UCSD-AML1 (cell line): ENCODE measurements at regions not wholly inside any gene's neighbourhood (a gene's known extent, or its start where the extent isn't known, plus 50 kb on each side); places are given as distances from the start of the nearest gene placed in this dataset.
"Not testable (repeated sequence)": the region's sequence is repeated elsewhere in the genome, so short reads cannot be mapped to it uniquely, and the experiment has no call there.

Source experiments
- DNase-seq: peaks from one replicate; lab custom pipeline; 2025; ENCODE audit not compliant: unreplicated experiment; lab: John Stamatoyannopoulos, UW

DNA sequence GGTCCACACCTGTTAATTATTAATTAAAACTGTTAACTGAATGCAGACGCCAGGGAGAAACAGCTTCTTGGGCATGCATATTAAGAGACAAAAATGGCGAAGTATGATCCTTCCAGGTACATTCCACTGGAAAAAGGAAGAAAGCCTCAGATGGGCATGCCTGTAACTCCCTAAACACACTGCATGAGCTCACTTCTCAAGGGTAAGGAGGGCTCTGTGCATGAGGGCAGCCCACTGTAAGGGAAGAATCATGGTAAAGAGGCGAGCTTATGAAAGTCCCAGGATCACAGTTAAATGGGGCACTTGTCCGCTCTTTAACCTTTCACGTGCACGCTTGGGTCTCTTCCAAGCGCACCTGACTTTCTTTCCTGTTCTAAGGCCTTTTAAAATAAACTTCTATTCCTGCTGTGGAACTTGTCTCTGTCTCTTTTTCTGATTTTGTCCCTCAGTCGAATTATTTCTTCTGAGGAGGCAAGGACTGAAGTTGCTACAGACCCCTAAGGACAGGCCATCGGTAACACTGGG is 321.7 kb downstream of the PPP1R2C start:
- no peak for DNase-seq

- DNase-seq, result no peak
These were observed 327.7 kb downstream of the PPP1R2C start for GRCh38 chrX:42450228-42450627.

DNA sequence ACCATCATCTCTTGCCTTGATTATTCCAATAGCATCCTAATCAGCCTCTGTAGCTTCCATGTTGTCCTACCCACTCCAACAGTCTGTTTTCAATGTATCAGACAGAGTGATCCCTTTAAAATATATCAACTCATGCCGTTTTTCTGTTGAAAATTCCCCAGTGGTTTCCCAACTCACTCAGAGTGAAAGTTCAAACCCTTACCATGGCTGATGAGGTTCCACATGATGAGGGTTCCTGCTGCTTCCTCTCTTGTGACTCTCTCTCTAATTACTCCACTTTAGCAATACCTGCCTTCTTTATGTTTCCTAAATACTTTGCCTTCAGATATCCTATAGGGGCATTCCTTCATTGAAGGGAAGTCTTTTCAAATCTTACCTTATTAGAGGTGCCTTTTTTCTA is 334.7 kb downstream of the PPP1R2C start:
- DNase-seq, result no peak

DNA sequence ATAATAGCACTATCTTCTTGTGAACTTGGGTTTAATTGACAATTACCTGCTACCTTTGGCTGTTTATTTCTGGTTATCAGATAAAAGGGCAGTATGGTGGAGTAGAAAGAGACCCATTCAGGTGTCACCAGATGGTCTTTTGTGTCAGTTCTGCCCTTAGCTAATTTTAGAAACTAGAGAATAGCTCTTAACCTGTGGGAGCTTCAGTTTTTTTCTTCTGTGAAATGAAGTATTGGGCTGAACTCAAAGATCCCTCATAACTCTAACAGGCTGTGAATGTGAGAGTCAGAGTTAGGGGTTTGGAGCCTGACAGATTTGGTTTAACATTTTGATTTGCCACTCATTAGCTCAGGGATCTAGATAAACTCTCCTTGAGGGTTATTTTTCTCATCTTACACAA is 335.2 kb downstream of the PPP1R2C start:
- no peak for DNase-seq

DNA sequence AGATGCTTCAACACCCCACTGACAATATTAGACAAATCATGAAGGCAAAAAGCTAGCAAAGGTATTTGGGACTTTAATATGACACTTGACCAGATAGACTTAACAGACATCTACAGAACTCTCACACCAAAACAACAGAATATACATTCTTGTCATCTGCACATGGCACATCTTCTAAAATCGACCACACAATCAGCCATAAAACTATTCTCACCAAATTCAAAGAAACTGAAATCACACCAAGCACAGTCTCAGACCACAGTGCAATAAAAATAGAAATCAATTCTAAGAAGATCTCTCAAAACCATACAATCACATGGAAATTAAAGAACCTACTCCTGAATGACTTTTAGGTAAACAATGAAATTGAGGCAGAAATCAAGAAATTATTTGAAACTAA is 340.8 kb downstream of the PPP1R2C start:
- no peak for DNase-seq

DNA sequence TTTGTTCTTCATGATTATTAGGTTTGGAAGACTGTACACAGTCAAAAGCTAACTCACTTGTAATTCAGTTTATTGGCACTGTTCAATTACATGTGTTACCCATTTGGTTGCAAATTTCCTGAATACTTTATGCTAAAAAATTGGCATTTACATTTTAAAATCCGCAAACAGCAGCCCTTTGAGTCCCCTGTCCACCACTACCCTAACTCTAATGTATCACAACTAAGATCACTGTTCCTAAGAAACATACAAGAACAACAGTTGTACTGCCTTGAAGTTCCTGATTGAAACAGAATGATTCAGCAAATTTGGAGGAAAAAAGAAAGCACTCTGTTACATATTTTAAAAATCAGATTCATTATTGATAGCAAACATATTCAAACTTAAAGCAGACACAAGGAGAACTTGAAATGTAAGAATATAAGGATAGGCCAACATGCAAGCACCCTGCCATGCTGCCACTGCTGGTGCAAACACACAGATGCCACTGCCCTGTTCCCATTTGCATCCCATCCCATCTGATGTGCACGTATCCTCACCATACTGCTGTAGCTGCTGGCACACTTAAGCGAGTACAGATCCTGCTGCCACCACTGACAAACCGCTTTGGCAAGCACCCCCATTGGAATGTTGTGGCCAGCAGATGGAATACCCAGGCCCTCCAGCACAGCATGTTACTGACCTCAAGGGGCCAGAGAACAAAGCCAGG is 343.4 kb downstream of the PPP1R2C start:
- DNase-seq, result no peak

GRCh38 chrX:42432552-42432951 is 345.4 kb downstream of the PPP1R2C start:
- no peak for DNase-seq

- no peak for DNase-seq
These were observed 355.0 kb downstream of the PPP1R2C start for GRCh38 chrX:42422961-42423360.

DNA sequence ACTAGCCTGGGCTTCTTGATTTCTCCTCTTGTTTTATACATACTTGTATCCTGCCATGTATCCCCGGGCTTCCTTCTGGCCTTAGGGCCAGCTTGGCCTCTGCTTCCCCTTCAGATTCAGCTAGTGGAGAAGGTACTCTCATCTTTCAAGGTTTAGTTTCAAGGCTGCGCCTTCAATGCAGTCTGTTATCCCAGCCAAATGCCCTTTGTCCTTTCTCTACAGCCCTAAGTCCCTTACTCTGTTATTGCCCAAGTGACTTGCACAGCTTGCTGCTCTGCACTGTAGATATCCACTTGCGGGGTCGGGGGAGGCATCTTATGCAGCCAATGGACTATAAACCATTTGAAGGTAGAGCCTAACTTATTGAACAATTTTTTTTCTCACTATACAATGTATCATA is 357.5 kb downstream of the PPP1R2C start:
- no peak for DNase-seq

DNA sequence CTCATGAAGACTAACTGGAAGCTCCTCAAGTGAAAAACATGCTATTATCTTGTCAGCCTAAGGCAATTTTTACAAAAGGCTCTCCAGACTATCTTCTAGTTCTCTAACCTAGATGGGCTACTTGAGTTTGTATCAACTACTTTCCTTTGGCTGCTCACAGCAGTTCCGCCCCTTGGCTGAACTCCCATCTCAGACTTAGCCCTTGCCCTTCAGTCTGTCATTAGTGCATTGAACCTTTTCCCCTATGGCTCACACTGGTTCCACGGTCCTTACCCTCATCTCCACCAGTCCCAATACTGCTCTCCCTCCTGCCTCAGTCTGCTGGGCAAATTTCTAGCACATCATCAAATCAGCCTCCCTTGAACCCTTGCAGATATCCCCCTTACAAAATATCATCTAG is 362.3 kb downstream of the PPP1R2C start:
- DNase-seq, result no peak

DNA sequence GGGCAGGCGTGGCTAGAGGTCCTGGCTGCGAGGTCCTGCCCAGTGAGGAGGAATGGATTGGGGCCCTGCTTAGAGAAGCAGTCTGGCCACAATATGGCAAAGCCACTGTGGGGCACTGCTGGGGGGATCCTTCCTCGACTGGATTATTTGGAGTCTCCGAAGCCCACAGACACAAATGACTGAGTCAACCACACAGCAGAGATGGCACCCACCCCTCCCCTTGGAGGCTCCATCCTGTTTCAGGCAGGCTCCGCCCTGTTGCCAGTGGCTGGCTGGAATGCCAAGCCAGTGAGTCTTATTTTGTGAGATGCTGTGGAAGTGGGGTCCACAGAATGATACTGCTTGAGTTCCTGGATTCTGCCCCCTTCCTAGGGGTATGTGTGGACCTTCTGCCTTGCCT is 363.9 kb downstream of the PPP1R2C start:
- DNase-seq, result no peak

- DNase-seq, result no peak
These were observed 378.3 kb downstream of the PPP1R2C start for GRCh38 chrX:42399632-42400024.

DNA sequence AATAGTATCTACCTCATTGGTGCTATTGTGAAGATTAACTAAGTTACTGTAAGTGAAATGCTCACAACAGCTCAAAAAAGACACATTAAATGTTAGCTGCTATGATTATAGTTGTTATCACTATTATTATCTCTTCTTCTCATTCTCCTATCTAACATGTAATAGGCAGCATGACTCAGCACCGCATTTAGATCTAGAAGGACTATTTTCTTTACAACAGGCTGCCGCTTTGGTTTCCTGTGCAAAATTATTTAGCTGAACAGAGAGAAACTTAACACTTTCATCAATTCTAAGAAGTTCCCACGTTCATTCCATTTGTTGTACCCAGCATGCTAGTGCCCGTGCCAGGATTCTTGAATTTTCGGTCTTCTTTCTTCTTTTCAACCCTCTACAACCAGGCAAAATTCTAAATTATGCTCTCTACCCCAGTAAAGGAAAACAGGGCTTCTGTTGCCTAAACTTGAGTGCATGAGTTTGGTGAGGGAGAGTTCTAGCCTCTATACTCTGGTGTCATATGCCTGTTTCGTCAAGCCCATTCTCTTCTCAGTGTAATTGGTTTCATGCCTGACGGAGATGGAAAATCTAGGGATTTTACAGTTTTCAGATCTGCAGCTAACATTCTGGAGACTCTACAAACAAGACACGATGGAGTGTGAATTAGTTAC is 378.9 kb downstream of the PPP1R2C start:
- DNase-seq, result no peak

DNA sequence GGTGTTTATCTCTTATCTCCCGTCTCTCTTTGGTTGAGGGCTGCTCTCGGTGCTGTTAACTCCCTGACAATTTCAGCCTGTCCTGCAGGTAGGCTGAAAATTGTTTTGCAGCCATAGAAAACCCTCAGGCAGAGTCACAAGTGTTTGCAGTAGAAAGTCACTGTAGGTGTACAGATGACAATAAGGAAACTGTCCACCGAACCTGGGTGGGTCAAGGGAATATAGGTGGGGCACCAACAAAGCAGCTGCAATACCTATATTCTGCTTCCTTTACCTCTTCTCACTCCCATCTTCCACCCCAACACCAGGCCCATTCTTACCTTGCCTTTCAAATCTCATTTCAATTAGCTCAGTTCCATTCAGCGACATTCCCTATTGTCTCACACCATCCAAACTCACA is 381.8 kb downstream of the PPP1R2C start:
- no peak for DNase-seq

- no peak for DNase-seq
These were observed 385.1 kb downstream of the PPP1R2C start for GRCh38 chrX:42392846-42393245.

DNA sequence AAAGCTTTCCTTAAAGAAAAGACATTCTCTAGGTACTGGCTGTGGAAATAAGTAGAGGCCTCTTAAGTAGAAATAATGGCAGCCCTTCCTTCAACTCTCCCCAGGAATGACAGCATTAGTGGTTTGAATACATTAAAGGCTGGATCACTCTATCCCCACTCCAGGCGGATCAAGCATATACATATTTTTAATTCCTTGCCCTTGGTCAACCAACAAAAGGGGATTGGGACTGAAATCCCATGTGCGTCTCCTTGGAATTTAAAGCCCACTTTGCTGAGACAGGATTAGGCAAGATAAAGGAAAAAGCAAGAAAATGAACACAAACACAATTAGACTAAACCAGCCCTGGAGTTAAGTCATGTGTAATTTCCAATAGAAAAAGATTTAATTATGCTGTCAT is 391.3 kb downstream of the PPP1R2C start:
- no peak for DNase-seq

DNA sequence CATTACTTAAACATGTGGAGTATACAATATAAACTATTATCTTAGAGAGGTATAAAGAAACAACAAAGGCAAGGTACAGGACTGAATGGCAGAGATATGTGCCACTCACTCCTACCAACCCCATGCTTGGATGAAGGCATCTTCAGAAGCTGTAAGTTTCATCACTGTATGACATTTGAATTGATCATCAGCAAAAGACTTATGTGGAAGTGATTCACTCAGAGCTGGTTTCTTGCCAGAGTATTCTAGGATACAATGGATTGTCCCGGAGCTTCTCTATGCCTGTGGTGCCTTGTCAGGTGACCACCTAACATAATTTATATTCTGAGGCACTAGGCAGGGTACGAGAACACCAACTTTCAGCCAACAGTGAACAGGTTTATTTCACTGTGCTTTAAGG is 392.2 kb downstream of the PPP1R2C start:
- no peak for DNase-seq

DNA sequence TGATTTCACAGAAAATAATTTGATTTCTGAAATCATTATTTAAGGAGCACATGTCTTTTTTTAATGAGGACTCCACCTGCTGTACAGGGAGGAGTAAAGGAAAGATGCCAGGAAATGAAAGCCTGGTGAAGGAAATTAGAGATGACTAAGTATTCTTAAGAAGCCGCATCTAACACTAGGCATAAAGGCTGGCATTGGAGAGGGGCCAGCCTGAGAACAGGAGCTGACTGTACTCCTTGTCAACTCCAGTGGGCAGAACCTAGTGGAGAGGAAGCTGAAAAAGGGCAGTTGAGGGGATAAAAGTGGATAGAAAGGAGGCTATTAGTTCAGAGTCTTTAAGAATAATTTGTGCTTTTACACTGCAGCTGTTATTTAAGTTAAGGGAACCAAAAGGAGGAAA is 393.0 kb downstream of the PPP1R2C start:
- DNase-seq, result no peak

- no peak for DNase-seq
These were observed 399.1 kb downstream of the PPP1R2C start for GRCh38 chrX:42378857-42379256.

GRCh38 chrX:42375086-42375485 is 402.9 kb downstream of the PPP1R2C start:
- DNase-seq, result no peak

DNA sequence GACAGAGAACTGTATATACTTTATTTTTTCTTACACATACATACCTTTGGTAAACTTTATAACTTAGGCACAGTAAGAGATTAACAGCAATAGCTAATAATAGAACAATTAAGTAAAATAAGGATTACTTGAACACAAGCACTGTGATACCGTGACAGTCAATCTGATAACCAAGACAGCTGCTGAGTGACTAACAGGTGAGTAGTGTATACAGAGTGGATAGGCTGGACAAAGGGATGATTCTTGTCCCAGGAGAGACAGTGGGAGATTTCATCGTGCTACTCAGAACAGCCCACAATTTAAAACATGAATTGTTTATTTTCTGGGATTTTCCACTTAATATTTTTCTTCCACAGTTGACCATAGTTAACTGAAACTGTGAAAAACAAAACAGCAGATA is 411.8 kb downstream of the PPP1R2C start:
- DNase-seq, result no peak

- no peak for DNase-seq
These were observed 415.7 kb downstream of the PPP1R2C start for GRCh38 chrX:42362219-42362618.

DNA sequence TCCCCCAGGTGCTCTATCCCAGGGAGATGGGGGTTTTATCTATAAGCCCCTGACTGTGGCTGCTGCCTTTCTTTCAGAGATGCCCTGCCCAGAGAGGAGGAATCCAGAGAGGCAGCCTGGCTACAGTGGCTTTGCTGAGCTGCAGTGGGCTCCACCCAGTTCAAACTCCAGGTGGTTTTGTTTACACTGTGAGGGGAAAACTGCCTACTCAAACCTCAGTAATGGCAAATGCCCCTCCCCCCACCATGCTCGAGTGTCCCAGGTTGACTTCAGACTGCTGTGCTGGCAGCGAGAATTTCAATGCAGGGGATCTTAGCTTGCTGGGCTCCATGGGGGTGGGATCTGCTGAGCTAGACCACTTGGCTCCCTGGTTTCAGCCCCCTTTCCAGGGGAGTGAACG is 419.6 kb upstream of the CASK start:
- not testable (repeated sequence) for DNase-seq
